Astrocyte of the cerebellum (primary cell): ENCODE measurements at regions not wholly inside any gene's neighbourhood (a gene's known extent, or its start where the extent isn't known, plus 50 kb on each side); places are given as distances from the start of the nearest gene placed in this dataset.

Source experiments
- DNase-seq: peaks from one replicate; pipeline ENCODE4 v3.0.0-alpha.2; 2011; ENCODE audit warnings: low read depth
- H3K4me3 ChIP-seq: 2 replicates; pipeline ENCODE4 v1.5.1; 2011; ENCODE audit warnings: mild to moderate bottlenecking, low read depth, low read length, moderate library complexity
- CTCF ChIP-seq: IDR thresholded peaks from 2 replicates; pipeline ENCODE4 v1.5.1; 2012; ENCODE audit warnings: low read length, low read depth, moderate library complexity, mild to moderate bottlenecking; ENCODE audit errors: missing control alignments
- in situ Hi-C: cut with HindIII; loops from 2 replicates; pipeline ENCODE4 v1.10.0; 2017; ENCODE audit warnings: low sequenced_read_pairs

- DNase-seq, result no peak
- in situ Hi-C loops, result no loop called here
- TF ChIP-seq CTCF, result no peak
- no peak overlapping the region for H3K4me3 ChIP-seq
Measured at GRCh38 chr1:5756434-5757186, 235.6 kb downstream of the NPHP4 start.

- no peak for DNase-seq
- TF ChIP-seq CTCF, result no peak
- in situ Hi-C loops, result no loop called here
- no peak overlapping the region for H3K4me3 ChIP-seq
Measured at GRCh38 chr1:5755552-5756125, 236.6 kb downstream of the NPHP4 start.

- TF ChIP-seq CTCF, result no peak
- no peak for DNase-seq
- no peak overlapping the region for H3K4me3 ChIP-seq
- in situ Hi-C loops, result no loop called here
Measured at GRCh38 chr1:5754817-5755551, 237.2 kb downstream of the NPHP4 start.

- in situ Hi-C loops, result no loop called here
- H3K4me3 ChIP-seq, result no peak overlapping the region
- DNase-seq, result no peak
- no peak for TF ChIP-seq CTCF
Measured at GRCh38 chr1:5753549-5754421, 238.4 kb downstream of the NPHP4 start.

GRCh38 chr1:5752746-5753548 lies 239.3 kb downstream of the NPHP4 start:
- in situ Hi-C loops, result no loop called here
- no peak overlapping the region for H3K4me3 ChIP-seq
- no peak for DNase-seq
- TF ChIP-seq CTCF, result no peak
